HEK293T (cell line): ENCODE measurements at regions not wholly inside any gene's neighbourhood (a gene's known extent, or its start where the extent isn't known, plus 50 kb on each side); places are given as distances from the start of the nearest gene placed in this dataset.
A peak's percentile ranks its signal among the peaks of the same experiment; 100 is the strongest.

Experiments
- CTCF ChIA-PET: fragments of 350-600 bp; formaldehyde crosslinking; extraction: SDS; loops from one replicate; lab custom pipeline; 2021; ENCODE audit warnings: antibody characterized with exemption, inconsistent platforms; lab: Yijun Ruan, JAX
- POLR2A ChIA-PET: fragments of 350-600 bp; formaldehyde crosslinking; extraction: SDS; loops from one replicate; lab custom pipeline; 2020; ENCODE audit warnings: antibody characterized with exemption, inconsistent platforms; lab: Yijun Ruan, JAX
- DNase-seq: peaks from one replicate; pipeline ENCODE4 v3.0.0; 2012; ENCODE audit warnings: mixed read lengths; ENCODE audit errors: extremely low spot score
- ARNT ChIP-seq: fragments of 450-650 bp; IDR thresholded peaks from 2 replicates; pipeline ENCODE4 v1.6.1; 2017; ENCODE audit warnings: mild to moderate bottlenecking
- BHLHE40 ChIP-seq: fragments of 450-650 bp; IDR thresholded peaks from 2 replicates; pipeline ENCODE4 v1.6.1; 2016; ENCODE audit warnings: mild to moderate bottlenecking, moderate library complexity, borderline replicate concordance
- CTBP1 ChIP-seq: fragments of 450-650 bp; IDR thresholded peaks from 2 replicates; pipeline ENCODE4 v1.6.1; 2016; ENCODE audit warnings: borderline replicate concordance
- ELF4 ChIP-seq: fragments of 450-650 bp; IDR thresholded peaks from 2 replicates; pipeline ENCODE4 v1.6.1; 2017; ENCODE audit warnings: antibody characterized with exemption
- FOXA1 ChIP-seq: fragments of 450-650 bp; IDR thresholded peaks from 2 replicates; pipeline ENCODE4 v1.6.1; 2016; ENCODE audit warnings: mild to moderate bottlenecking
- FOXK2 ChIP-seq: fragments of 450-650 bp; IDR thresholded peaks from 2 replicates; pipeline ENCODE4 v1.6.1; 2016; ENCODE audit warnings: mild to moderate bottlenecking
- FOXM1 ChIP-seq: fragments of 450-650 bp; IDR thresholded peaks from 2 replicates; pipeline ENCODE4 v1.6.1; 2017; ENCODE audit warnings: mild to moderate bottlenecking, borderline replicate concordance
- HDGF ChIP-seq: fragments of 450-650 bp; IDR thresholded peaks from 2 replicates; pipeline ENCODE4 v1.6.1; 2017; ENCODE audit warnings: antibody characterized with exemption, borderline replicate concordance
- L3MBTL2 ChIP-seq: fragments of 450-650 bp; conservative IDR thresholded peaks from 2 replicates; pipeline ENCODE4 v1.6.1; 2016; ENCODE audit warnings: mild to moderate bottlenecking
- LEF1 ChIP-seq: fragments of 450-650 bp; IDR thresholded peaks from 2 replicates; pipeline ENCODE4 v1.6.1; 2017; ENCODE audit warnings: mild to moderate bottlenecking, borderline replicate concordance
- NFRKB ChIP-seq: fragments of 450-650 bp; IDR thresholded peaks from 2 replicates; pipeline ENCODE4 v1.6.1; 2016; ENCODE audit warnings: mild to moderate bottlenecking, moderate library complexity
- SP1 ChIP-seq: fragments of 450-650 bp; IDR thresholded peaks from 2 replicates; pipeline ENCODE4 v1.6.1; 2017
- SUZ12 ChIP-seq: fragments of 450-650 bp; IDR thresholded peaks from 2 replicates; pipeline ENCODE4 v1.6.1; 2016; ENCODE audit warnings: mild to moderate bottlenecking
- TARDBP ChIP-seq: fragments of 450-650 bp; IDR thresholded peaks from 2 replicates; pipeline ENCODE4 v1.6.1; 2016
- ZNF384 ChIP-seq: fragments of 450-650 bp; IDR thresholded peaks from 2 replicates; pipeline ENCODE4 v1.6.1; 2016
- TF ChIP-seq, protein P1 (sequence below): fragments of 450-650 bp; IDR thresholded peaks from 2 replicates; pipeline ENCODE4 v1.6.1; 2016

DNA sequence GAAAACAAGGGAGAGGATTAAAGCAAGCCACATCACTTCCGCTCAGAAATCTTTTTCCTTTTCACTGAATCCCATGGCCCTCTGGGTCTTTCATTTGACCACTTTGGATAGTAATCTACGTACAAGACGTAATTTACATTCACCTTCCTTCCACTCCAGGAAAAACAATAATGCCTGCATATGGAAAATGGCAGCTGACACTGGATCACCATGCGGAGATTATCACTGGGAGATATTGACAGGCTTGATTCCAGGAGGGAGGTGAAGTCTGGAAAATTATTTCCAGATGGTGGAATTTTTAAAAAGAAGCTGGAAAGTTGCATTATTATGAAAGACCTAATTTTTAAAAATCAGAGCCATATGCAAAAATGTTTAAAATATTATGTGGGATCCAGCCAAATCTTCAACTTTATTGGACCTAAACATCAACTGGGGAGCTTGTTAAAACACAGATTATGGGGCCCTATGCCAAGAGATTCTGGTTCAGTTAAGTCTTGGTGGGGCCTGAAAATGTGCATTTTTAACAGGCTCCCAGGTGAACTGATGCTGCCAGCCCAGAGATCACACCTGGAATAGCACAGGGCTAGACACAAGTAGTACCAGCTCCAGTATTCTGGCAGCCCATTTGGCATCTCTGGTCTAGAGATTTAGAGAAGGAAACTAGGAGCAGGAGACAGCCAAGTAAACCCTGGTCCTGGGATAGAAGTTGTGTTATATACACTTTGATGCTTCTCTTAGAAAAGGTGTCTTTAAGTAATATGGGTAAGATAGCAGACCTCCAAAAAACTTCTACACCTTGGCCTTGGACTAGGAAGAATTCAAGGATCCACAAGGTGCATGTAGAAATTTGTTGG is 290.3 kb upstream of the LDB2 start:
- CTCF ChIA-PET: no interaction called here
- TF ChIP-seq HDGF (no peak), FOXM1 (no peak), FOXK2 (no peak), LEF1 (no peak), ELF4 (no peak), L3MBTL2 (no peak), CTBP1 (no peak), FOXA1 (no peak), ARNT (no peak), TARDBP (no peak), ZNF384 (no peak), SP1 (no peak), NFRKB (no peak)
- TF ChIP-seq, protein P1, sequence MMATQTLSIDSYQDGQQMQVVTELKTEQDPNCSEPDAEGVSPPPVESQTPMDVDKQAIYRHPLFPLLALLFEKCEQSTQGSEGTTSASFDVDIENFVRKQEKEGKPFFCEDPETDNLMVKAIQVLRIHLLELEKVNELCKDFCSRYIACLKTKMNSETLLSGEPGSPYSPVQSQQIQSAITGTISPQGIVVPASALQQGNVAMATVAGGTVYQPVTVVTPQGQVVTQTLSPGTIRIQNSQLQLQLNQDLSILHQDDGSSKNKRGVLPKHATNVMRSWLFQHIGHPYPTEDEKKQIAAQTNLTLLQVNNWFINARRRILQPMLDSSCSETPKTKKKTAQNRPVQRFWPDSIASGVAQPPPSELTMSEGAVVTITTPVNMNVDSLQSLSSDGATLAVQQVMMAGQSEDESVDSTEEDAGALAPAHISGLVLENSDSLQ: no peak
- DNase-seq: no peak
- POLR2A ChIA-PET: no interaction called here

DNA sequence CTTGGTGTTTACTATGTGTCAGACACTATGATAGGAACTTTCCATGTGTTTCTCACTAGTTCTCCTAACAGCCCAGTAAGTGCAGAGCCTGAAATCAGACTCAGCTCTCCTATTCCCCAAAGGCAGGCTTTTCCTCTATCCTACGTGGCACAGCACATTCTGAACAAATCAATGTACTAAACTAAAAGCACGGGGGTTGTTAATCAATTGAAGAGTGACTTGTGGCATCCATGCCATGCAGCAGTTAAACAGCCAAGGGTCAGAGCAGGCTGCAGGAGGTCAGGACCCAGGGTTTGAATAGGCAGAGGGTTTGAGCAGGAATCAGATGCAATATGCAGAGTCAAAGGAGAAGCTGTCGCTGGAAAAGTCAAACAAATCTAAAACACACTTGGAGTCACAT is 289.7 kb upstream of the LDB2 start:
- TF ChIP-seq LEF1: no peak
- TF ChIP-seq CTBP1: no peak
- no peak for TF ChIP-seq ARNT
- no peak for TF ChIP-seq NFRKB
- ChIA-PET POLR2A (no interaction called here), CTCF (no interaction called here)
- no peak for DNase-seq

DNA sequence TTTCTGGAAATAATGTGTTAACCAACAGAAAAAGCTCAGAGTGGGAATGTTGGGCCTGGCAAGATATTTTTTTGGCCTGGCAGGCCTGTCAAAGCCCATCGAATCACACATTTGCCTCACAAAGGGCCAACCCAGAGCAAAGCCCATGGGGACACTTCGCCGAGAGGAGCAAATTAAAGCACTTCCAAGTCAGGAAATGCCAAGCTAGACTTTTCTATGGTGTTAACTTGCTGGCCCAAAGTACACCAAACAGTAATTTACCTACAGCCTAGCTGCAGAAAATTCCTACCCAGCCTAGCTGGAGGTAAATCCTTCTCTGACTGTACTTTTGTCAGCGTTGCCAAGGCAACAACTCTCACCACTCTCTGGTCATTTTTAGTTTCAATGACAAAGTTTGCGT is 288.6 kb upstream of the LDB2 start:
- DNase-seq: no peak
- ChIA-PET CTCF (no interaction called here), POLR2A (no interaction called here)
- TF ChIP-seq NFRKB (no peak), FOXA1 (no peak), FOXM1 (no peak), L3MBTL2 (no peak), SP1 (no peak), BHLHE40 (no peak), LEF1 (no peak), FOXK2 (no peak), ELF4 (no peak), CTBP1 (no peak), SUZ12 (no peak), ZNF384 (no peak), ARNT (no peak), HDGF (no peak), TARDBP (no peak)
- TF ChIP-seq, protein P1: no peak

DNA sequence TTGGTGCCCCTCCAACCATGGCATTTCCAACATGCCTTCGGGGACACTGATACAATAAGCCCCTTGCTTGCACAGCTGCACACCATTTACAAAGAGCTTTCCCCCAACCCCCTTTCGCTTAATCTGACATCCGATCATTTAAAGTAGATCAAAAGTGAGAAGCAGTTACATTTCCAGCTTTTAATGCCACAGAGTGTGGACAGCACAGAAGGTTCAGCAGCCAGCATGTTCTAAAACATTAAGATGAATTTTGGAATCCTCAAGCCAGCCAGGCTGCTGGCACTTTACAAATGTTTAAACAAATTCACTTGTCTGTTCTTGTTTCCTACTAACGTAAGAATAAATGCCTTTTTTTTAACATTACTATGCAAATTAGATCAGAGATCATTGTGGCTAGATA is 284.4 kb upstream of the LDB2 start:
- DNase-seq: no peak
- POLR2A ChIA-PET: no interaction called here
- TF ChIP-seq CTBP1 (no peak), NFRKB (no peak), FOXA1 (no peak), ARNT (no peak), HDGF (no peak), LEF1 (no peak)
- TF ChIP-seq, protein P1: no peak
- CTCF ChIA-PET: no interaction called here

DNA sequence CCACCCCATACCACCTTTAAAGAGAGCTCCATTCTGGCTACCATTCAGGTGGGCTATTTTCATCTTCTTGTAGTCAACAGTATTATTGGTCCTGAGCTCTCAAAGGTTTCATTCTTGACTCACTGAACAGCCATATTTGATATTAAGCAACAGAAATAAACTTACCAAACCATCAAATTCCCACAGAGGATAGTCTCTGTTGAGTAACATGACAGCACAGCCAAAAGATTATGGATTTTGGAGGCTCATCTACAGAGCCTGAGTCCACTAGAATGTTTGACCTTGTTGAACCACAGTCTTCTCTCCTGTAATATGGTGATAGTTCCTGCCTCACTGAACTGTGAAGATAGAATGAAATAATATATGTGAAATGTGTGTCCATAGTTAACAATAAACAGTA is 276.3 kb upstream of the LDB2 start:
- ChIA-PET POLR2A (no interaction called here), CTCF (no interaction called here)
- TF ChIP-seq FOXK2: no peak
- TF ChIP-seq FOXA1: no peak
- TF ChIP-seq, protein P1: no peak
- no peak for TF ChIP-seq LEF1
- no peak for TF ChIP-seq HDGF
- TF ChIP-seq TARDBP: no peak
- TF ChIP-seq FOXM1: no peak
- no peak for TF ChIP-seq ARNT
- TF ChIP-seq NFRKB: no peak
- TF ChIP-seq SP1: no peak
- no peak for TF ChIP-seq L3MBTL2
- TF ChIP-seq ZNF384: no peak
- TF ChIP-seq BHLHE40: no peak
- DNase-seq: no peak

DNA sequence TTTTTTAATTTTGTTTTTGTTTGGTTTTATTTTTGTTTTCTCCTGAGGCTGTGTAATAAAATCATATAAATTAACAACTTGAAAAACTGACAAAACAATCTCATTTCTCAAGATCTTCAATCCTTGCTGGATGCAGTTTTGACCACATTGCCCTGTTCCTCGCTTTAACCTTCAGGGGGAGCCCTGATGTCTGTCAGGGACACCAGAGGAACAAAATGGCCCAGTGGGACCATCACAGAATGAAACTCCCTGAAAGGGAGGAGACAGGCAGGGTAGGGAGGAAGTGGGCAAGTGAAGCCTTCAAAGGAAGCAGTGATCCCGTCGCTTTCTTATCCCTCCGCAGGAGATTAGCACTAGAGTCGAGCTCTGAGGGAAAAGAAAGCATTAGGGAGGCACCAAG is 274.9 kb upstream of the LDB2 start:
- DNase-seq: peak; percentile 32
- POLR2A ChIA-PET: no interaction called here
- TF ChIP-seq SP1 (no peak), CTBP1 (no peak)
- CTCF ChIA-PET: no interaction called here
